NCI-H2227 treated with DMSO at 0.1 percent for 48 hours (cell line): ENCODE measurements at regions not wholly inside any gene's neighbourhood (a gene's known extent, or its start where the extent isn't known, plus 50 kb on each side); places are given as distances from the start of the nearest gene placed in this dataset.
"Not testable (repeated sequence)": the region's sequence is repeated elsewhere in the genome, so short reads cannot be mapped to it uniquely, and the experiment has no call there.

Experiments
- DNase-seq: peaks from one replicate; lab custom pipeline; 2025; lab: John Stamatoyannopoulos, UW

DNA sequence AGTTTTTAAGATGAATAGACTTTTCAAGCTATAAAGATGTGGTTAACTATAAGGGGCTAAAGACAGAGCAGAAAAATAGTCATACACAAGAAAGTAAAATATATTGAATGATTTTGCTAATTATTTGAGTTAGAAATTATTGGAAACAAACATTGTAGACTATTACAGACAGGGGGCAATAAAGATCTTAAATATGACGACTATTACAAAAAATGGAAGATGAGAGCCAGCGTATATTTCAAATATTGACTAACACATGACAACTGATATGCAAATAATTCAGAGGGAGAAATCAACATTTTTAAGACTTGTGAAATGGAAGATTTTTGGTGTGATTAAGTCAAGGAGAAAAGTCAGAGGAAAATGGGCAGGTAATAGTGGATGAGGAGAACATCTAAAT lies 520.2 kb upstream of the NUDT12 start:
- no peak for DNase-seq

DNA sequence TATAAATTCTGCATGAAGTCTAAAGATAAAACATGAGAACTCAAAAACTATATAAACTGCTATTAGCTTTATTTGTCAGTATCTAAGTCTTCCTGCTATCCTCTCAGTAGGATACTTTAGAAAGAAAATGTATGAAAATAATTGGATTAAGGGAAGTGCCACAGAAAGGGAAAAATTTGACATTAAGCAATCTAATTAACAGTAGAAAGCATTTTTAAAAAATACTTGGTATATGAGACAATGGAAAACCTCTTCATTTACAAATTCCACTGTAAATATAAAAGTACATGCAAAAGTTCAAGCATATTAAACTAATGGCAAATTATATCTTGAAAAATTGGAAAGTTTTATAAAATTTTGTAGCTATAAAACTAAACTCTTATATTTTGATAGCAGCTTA lies 518.6 kb upstream of the NUDT12 start:
- DNase-seq = no peak

DNA sequence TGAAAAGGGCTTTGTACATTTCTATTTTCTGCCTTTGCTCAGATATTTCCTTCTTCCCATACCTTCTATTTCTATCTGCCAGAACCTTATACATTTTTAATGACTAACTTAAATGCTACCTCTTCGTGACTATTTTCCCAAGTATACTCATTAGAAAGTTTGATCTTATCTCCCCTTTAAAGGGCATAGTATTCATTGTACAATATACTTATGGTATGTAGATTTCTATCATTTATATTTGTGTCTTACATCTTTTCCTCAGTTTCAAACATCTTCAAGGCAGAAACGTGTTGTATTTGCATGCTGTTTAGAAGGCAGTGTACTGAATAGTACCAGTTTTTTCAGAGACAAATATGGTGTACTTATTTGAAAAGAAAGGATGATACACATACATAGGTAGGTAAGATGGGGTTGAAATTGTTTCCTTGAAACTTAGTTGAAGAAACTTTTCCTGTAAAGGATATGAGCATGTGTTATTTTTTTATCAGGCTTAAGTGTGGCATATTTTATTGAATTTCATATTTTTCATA lies 518.1 kb upstream of the NUDT12 start:
- DNase-seq = no peak

DNA sequence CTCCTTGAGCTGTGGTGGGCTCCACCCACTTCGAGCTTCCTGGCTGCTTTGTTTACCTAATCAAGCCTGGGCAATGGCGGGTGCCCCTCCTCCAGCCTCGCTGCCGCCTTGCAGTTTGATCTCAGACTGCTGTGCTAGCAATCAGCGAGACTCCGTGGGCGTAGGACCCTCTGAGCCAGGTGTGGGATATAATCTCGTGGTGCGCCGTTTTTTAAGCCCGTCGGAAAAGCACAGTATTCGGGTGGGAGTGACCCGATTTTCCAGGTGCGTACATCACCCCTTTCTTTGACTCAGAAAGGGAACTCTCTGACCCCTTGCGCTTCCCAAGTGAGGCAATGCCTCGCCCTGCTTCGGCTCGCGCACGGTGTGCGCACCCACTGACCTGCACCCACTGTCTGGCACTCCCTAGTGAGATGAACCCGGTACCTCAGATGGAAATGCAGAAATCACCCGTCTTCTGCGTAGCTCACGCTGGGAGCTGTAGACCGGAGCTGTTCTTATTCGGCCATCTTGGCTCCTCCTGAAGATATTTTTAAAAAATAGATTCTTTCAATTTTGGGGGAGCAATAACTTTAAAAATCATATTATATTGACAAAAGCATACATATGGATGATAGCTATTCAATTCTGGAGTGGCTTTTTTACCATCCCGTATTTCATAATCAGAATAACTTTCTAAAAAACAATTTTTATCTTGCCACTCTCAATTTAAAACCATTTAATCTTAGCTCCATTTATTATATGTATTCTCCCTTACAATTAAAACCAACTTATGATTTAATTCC lies 517.5 kb upstream of the NUDT12 start:
- not testable (repeated sequence) for DNase-seq

DNA sequence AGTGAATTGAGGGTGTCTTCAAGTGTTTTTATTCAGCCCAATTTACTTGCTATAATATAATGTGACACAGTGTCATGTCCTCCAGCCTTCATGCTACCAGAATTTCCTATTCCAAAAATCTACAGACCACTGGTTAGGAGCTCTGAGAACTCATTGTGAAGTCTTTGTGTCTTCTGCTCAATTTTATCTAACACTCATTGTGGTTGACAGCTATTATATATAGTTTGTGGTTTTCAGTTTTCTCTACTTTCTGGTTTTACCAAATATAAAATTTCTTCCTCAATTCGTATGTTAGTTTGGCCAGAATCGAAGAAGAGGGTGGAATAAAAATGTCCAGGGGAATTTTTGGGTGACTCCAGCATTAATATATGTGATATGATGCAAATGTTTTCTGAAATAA lies 509.3 kb upstream of the NUDT12 start:
- DNase-seq = no peak

DNA sequence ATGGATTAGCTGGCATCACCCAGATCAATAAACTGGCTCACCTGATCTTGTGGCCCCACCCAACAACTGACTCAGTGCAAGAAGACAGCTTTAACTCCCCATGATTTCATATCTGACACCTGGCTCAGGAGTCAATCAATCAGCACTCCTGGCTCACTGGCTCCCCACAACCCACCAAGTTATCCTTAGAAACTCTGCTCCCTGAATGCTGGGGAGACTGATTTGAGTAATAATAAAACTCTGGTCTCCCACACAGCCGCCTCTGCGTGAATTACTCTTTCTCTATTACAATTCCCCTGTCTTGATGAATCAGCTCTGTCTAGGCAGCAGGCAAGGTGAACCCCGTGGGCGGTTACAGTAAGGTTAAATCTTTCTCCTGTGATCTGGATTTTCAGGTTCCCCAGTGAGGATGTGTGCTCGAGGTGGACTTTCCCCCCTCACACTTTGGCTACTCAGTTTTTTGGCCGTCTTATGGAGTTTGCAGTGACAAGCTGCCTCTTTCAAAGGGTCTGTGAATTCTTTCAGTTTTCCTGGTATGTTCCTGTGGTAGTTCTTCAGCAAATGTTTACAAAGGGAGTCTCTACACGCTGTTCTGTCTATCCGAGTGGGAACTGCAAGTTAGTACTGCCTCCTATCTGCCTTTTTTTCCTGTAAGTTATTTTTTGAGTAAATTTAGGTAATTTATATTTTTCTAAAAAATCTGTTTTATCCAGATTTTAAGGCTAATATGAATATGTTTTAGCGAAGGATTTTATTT lies 500.2 kb upstream of the NUDT12 start:
- DNase-seq = no peak

DNA sequence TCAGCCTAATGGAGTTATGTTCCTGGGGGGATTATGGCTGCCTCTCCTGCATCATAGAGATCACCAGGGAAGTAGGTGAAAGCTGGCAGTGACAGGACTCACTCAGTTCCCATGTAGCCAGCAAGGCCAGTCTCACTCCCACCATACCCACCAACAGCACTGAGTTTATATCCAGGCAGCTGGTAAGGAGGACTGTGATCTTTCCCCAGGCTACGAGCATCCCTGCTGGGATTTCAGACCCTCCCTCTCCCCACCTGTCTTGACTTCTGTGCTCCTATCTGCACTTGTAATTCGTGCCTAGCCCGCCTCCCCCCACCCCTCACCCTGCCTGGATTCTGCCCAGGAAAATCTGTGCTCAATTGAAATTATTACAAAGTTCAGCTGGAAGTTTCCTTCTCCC lies 499.1 kb upstream of the NUDT12 start:
- no peak for DNase-seq

DNA sequence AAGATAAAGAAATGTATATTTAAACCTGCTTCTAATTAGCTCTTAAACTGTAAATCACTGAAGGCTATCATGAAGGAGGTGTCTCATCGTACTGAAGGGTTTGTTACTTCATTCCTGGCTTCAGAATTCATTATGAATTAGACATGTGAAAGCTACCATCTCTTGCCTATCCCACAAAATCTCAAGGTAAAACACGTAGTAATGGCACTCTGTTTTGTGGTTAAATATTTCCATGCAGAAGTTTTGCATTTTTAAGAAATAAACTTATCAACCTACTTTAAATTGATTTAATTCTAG lies 490.7 kb upstream of the NUDT12 start:
- no peak for DNase-seq

DNA sequence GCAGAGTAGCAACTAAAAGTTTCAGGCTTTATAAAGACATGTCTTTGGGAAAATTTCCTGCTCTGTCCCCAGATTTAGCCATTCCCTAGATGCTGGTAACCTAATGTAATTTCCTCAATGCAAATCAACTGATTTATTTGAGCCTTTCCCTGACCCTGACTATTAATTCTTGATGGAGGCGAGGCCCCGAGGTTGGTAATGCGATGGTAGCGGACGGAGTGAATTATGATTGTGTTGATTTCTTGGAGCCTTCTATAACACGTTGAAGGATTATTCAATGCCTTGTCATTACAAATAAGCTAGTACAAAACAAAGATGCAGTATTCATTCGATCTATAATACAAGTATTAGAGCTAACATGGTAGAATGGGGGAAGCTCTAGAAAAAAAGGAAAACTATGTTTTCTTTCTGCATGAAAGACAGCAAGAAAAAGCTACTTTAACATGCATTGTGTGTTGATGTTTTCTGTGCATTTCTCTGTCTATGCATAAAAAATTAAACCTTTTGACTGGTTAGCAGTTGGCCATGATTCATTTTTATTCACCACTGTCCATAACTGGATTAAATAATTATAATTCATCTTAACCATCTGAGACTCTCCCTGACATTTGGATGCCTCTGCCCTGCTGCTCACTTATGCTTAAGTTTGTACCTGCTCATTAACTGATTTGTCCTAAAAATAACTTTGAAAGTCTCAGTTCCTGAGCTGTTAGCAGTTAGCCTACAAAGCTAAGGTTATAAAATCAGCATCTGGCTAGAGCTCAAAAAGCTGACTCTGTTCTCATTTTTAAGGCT lies 490.2 kb upstream of the NUDT12 start:
- no peak for DNase-seq

DNA sequence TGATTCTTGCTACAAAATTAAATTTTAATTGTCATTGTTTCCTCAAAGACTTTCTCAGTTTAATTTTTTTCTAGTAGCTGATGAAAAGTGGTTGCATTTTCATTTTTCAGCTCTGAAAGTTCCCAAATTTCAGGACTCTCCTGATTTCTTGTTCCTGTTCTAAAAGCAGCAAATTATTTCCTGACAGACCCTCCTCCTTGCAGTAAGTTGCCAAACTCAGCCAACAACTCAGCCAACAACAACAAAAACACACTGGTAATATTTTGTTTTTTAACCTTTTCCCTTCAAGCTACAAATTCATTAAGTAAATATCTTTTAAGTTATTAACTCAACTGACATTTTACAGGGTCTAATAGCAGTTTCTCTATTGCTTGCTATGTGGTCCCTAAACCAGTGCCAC lies 487.8 kb upstream of the NUDT12 start:
- DNase-seq = no peak

DNA sequence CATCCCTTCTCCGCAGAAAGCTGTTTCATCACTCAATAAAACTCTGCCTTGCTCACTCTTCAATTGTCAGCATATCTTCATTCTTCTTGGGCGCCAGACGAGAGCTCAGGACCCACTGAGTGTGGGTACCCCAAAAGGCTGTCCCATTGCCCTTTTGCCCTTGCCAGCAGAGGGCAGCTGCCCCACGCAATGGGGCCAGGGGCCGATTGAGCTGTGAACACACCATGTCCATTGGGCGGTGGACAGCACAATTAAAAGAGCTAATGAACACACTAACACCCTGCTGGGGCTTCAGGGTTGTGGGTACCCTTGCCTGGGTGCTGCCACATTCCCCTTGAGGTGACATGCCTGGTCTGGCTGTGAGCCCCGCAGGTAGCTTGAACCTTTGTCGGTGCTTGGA lies 487.2 kb upstream of the NUDT12 start:
- DNase-seq = no peak

DNA sequence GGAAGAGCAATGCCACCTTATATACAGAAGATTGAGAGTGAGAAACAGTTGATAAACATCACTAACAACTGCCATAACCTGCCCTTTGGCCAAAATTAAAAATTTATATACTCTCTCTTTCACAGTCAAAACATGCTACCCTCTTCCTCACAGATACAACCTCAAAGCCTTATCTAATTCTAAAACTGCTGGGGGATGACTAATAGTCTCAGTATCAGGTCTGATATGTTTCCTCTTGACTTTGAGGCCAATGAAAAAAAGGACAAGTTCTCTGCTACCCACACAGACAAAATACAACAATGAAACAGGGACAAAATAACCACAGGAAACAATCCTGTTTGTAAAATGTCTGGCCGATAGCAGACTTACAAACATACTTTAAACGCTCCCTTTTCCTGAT lies 485.6 kb upstream of the NUDT12 start:
- DNase-seq = no peak

DNA sequence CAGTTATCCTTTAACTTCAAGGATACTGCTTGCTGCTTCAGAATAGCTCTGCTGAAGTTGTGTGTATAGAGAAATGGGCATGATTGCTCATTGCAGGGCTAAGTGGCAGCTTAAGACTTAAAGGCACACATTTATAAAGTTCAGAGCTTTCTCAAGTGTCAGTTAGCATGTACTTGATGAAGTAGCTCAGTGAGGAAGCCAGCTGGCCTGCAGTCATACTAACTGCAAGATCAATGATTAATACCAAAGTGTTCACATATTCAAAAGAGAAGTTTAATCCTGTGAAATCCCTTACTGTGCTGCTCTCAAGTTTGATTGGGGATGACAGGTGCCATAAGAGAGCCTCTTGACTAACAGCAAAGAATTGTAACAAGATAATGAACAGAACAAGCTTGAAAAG lies 483.4 kb upstream of the NUDT12 start:
- no peak for DNase-seq

DNA sequence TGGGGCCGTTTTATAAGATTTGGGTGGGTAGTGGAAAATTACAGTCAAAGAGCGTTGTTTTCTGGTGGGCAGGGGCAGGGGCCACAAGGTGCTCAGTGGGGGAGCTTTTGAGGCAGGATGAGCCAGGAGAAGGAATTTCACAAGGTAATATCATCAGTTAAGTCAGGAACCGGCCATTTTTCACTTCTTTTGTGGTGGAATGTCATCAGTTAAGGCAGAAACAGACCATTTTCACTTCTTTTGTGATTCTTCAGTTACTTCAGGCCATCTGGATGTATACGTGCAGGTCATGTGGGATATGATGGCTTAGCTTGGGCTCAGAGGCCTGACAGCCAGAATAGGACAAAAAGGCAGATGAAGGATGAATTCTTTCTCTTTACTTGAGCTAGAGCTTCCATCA lies 477.3 kb upstream of the NUDT12 start:
- not testable (repeated sequence) for DNase-seq

DNA sequence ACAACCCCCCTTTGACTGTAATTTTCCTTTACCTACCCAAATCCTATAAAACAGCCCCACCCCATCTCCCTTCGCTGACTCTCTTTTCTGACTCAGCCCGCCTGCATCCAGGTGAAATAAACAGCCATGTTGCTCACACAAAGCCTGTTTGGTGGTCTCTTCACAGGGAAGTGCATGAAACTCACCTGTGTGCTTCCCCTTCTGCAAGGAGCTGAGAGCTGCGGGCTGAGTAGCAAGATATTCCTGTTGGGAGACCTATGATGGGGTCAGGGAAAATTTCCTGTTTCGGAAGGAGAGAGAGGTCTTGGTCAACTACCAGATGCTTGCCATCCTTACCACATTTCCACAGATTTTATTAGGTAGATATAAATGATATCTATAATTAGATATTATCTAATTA lies 474.5 kb upstream of the NUDT12 start:
- not testable (repeated sequence) for DNase-seq

DNA sequence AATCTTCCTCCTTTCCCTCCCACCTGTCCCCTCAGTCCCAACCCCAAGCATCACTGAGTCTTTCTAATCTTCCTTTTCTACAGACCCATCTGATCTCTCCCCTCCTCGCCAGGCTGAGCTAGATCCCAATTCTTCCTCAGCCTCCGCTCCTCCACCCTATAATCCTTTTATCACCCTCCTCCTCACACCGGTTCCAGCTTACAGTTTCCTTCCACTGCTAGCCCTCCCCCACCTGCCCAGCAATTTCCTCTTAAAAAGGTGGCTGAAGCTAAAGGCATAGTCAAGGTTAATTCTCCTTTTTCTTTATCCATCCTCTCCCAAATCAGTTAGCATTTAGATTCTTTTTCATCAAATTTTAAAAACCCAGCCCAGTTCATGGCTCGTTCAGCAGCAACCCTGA lies 470.6 kb upstream of the NUDT12 start:
- not testable (repeated sequence) for DNase-seq

DNA sequence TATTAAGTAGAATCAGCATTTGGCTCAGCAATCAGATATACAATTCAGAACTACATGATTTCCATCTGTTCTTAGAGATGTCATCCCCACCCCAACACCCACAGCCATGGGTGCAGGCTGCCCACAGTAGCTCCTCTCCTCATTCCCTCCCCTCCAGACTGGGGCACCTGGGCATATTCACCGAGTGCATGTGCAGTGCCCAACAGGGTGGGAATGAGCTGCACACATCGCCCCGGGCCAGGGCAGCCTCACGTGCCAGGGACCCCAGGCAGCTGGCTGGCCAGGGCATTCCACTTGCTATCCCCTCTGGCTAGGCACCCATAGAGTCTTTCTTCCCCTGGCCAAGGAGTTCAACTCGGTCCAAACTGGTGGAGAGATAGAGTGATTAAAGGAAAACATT lies 461.9 kb upstream of the NUDT12 start:
- DNase-seq = no peak

DNA sequence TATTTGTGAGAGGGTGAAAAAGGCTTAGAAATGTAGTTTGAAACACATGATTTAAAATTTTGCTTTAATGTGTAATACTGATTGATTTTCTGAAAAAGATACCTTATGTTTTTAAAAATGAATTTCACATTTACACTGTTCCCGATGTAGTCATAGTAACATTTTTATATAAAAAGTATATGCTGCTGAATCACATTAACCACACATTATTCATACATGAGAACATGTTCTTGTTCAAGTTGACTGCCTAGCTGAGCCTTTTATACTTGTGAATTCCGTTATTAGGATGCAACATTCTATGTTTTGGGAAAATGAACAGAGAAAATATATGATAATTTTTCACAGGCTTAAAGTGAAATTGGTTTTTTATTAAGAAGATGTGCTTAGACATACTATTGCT lies 461.1 kb upstream of the NUDT12 start:
- DNase-seq = no peak

DNA sequence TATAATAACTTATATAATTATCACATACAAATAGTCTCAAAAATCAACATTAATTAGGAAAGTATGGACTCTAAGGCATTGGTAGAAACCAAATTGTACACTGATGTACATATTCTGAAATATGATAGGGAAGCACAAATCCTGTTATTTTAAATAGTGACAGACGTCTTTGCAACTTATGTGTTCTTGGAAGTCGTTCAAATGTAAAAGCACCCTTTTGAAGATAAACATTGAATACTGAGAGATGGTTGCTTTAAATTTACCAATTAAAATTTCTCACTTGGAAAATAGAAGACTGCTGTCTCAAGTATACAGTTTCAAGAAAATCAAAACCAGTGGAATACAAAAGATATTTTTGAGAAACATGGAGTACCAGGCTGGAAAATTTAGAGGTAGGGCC lies 457.4 kb upstream of the NUDT12 start:
- DNase-seq = no peak

DNA sequence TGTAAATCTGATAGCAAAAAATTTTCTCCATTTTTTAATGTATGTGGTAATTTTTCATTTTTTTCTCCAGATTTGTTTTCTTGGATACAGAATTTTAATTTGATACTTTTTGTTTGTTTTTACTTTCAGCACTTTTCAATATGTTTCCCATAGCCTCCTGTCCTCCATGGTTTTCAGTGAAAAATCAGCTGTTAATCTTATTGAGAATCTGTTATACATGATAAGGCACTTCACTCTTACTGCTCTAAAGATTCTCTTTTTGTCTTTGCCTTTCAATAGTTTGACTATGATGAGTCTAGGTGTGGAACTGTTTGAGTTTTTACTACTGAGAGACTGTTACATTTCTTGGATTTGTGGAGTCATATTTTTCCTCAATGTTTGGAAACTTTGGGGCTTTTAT lies 455.7 kb upstream of the NUDT12 start:
- DNase-seq = no peak

DNA sequence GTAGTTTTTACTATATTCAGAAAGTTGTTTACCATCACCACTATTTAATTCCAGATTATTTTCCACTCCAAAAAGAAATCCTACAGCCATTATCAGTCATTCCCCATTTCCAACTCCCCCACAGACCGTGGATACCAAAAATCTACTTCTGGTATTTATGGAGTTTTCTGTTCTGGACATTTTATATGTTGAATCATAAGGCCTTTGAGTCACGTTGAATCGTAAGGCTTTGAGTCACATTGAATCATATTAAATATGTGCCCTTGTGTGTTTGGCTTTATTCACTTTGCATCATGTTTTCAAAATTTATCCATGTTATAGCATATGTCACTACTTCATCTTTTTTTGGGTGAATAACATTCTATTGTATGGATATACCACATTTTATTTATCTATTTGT lies 454.1 kb upstream of the NUDT12 start:
- DNase-seq = no peak

DNA sequence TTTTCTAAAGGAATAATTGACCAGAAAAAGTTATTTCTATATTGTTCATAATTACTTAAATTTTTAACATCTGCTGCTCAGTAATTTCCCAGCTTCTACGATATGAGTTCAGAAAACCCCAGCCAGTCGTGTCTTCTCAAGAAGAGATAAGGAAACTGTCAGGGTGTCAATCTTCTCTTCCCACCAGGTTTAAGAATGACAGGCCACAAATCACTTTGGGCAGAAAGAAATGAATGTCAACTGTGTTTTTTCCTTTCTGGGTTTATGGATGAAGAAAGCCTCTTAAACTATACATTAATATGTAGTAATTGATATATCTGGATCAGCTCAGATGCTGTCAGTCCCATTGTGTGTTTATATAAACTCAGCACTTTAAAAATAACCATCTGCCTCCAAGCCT lies 453.2 kb upstream of the NUDT12 start:
- no peak for DNase-seq

DNA sequence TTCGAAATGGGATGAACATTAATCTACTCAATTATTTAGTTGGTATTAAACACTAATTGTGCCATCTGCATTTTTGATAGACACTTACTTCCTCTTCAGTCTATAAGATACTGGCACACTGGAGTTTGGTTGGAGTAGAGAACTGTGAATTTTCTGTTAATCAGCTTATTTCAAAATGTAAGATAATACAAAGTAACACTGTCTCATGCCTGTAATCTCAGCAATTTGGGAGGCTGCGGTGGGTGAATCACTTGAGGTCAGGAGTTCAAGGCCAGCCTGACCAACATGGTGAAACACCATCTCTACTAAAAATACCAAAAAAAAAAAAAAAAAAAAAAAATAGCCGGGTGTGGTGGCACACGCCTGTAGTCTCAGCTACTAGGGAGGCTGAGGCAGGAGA lies 440.2 kb upstream of the NUDT12 start:
- not testable (repeated sequence) for DNase-seq
